Caki2 (cell line): ENCODE measurements at regions not wholly inside any gene's neighbourhood (a gene's known extent, or its start where the extent isn't known, plus 50 kb on each side); places are given as distances from the start of the nearest gene placed in this dataset.
"Not testable (repeated sequence)": the region's sequence is repeated elsewhere in the genome, so short reads cannot be mapped to it uniquely, and the experiment has no call there.

ENCODE experiments used
- DNase-seq: peaks from one replicate; pipeline ENCODE4 v3.0.0-alpha.2; 2015; ENCODE audit warnings: low read depth
- in situ Hi-C: cut with HindIII; loops from 2 replicates; pipeline ENCODE4 v1.10.0; 2016; ENCODE audit warnings: low sequenced_read_pairs, low pct_unique_long_range_greater_than_20kb, mixed read lengths

GRCh38 chr3:87121856-87122255, 105.3 kb upstream of the CHMP2B start:
- in situ Hi-C loops: no loop called here
- DNase-seq: no peak

DNA sequence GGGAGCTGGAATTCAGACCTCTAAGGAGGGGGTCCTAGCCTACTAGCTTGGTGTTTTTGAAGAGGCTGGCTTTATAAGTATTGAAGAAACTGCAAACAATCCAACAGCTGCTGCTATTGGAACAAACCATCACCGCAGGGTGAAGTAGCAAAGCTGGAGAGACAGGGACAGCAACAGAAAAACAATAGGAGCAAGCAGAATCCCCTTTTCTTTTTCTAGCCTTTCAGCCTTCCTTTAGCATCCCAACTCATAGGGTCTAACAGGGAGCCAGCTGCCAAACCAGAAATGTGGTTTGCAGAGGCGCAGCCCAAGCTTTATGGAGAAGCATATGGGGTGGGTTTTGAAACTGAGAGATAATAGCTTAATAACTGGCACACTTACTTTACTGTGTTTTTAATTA, 106.2 kb upstream of the CHMP2B start:
- in situ Hi-C loops: no loop called here

GRCh38 chr3:87120236-87120635, 106.9 kb upstream of the CHMP2B start:
- in situ Hi-C loops: no loop called here
- DNase-seq: no peak

More for the DNA sequence above, 106.2 kb upstream of the CHMP2B start:
- no peak for DNase-seq

GRCh38 chr3:87109465-87109864, 117.6 kb upstream of the CHMP2B start:
- in situ Hi-C loops: no loop called here
- DNase-seq: no peak

DNA sequence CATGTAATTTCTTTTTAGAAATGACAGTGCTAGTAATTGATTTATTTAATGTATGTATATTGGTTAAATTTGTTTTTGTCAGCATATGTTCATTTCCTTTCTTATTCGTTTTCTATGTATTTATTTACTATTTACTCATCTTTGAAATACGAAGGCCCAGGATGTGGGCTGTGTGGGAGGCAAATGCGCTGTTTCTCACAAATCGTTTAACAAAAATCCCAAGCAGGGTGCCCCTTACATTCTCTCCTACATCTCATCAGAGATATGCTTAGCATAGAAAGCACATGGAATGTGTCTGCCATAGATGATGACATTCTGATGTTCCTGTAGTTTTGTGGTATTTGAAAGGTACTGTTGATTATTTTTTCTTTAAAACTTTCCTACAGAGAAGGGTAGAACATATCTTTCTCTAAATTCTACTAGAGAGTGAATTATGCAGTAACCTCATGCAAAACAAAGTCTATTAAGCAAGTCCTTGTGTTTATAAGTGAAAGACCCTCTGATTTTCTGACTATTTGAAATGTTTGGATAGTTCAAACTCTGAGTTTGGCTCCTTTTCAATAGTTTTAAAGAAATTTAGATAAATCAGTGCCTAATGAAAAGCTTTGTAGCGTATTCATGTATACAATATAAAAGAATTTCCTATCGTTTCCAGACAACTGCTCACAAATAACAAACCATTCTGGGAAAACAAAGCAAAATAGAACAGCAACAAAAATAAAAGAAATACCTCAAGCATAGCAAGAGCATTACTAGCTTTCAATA, 111.1 kb upstream of the VGLL3 start:
- DNase-seq: no peak
- in situ Hi-C loops: no loop called here

DNA sequence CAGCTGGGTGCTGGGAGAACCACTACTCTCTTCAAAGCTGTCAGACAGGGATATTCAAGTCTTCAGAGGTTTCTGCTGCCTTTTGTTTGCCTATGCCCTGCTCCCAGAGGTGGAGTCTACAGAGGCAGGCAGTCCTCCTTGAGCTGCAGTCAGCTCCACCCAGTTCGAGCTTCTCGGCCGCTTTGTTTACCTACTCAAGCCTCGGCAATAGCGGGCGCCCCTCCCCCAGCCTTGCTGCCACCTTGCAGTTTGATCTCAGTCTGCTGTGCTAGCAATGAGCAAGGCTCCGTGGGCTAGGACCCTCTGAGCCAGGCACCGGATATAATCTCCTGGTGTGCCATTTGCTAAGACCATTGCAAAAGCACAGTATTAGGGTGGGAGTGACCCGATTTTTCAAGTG, 106.8 kb upstream of the VGLL3 start:
- DNase-seq, in situ Hi-C loops: not testable (repeated sequence)

DNA sequence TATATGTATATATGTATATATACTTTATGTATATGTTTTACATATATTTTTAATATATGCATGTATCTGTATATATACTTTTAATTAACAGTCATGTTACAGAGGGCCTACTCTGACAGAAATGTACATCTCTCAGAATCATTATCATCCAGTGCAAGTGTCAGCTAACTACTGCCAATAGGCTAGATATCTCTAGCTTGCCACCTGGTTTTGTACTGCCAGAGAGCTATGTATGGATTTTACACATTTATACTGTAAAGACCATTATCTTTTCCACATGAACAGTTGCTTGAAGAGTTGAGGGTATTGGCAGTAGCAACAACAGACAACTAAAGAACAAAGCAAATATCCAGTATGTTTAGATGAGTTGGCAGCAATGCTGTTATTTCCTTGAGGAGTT, 99.7 kb upstream of the VGLL3 start:
- DNase-seq: no peak
- in situ Hi-C loops: no loop called here

GRCh38 chr3:87088993-87089841, 98.3 kb upstream of the VGLL3 start:
- in situ Hi-C loops: no loop called here
- peak; percentile 66 for DNase-seq

GRCh38 chr3:87088430-87088992, 97.6 kb upstream of the VGLL3 start:
- in situ Hi-C loops: no loop called here
- no peak for DNase-seq

GRCh38 chr3:87084868-87085267, 93.9 kb upstream of the VGLL3 start:
- in situ Hi-C loops: no loop called here
- DNase-seq: no peak

DNA sequence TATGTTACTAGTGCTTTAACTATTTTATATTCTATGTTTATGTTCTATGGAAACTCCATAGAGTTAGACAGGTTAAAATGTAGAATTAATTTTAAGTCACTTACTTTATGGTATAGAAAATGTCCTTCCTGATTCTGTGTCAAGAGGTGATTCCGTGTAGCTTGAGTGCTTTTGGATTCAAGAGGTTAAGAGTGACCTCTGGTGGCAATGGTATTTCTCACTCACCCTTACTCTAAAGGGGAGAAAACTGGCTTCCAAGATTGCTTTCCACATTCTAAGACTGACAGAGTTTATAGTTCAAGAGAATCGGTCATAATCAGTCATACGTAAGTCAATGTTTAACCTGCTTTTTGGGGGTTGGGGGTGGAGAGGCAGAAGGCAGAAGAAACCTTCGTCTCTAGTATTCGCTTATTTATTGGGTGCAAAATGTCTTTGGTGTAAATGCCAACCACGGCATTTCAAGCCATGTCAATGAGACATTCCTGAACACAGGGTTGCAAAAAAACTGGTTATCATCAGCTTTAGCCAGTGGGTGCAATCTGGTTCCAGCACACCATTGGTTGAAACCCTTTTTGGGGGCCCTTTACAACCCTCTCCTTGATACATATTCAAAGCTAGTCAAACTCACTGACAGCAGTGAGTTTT, 92.0 kb upstream of the VGLL3 start:
- in situ Hi-C loops: no loop called here

DNA sequence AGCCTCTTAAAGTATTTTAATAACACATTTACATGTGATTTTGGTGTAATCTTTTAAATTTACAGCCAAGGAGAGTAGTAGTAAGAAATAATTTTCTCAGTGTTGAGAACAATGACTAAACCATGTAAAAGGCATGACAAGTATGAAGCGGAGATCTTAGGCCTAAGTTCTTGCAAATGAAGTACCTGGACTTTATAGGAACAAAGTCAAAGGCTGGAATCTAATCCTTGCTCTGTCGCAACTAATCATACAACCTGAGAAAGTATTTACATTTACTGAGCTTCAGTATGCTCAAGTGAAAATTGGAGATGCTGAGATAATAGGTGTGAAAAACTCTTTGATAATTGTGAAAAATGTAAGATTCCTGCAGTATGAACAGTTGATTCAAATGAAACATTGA, 86.4 kb upstream of the VGLL3 start:
- DNase-seq: no peak
- in situ Hi-C loops: no loop called here

More for the DNA sequence above, 92.0 kb upstream of the VGLL3 start:
- DNase-seq: peak; percentile 34

GRCh38 chr3:87076946-87077345, 86.0 kb upstream of the VGLL3 start:
- in situ Hi-C loops: no loop called here

DNA sequence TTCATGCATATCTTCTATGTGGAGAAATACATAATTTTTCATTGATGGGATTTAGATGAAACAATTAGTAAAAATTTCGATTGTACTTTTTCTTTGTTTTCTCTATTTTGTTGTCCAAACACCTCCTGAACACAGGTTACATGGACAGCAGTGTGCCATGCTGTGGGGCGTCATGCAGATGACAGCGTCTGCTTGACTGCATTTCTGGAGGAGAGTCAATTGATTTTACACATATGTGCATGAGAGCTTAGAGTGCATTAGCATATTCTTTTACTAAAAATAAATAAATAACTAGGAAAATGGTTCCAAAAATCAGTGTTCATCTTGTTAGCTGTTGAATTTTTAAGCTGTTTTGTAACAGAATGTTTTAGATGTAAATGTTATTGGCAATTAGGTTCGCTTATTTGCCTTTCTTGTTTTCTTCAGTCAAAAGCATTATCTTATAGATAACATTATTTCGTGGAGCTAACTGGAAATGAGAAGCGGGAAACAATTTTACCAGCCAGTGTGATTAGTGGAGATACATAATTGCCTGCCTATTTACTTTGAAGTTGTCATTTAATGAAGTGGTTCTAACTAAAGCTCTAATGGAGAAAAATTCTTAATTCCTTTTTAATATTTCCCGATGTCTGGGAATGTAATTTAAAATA, 82.7 kb upstream of the VGLL3 start:
- in situ Hi-C loops: no loop called here
- DNase-seq: no peak

More at GRCh38 chr3:87076946-87077345, 86.0 kb upstream of the VGLL3 start:
- peak; percentile 16 for DNase-seq

DNA sequence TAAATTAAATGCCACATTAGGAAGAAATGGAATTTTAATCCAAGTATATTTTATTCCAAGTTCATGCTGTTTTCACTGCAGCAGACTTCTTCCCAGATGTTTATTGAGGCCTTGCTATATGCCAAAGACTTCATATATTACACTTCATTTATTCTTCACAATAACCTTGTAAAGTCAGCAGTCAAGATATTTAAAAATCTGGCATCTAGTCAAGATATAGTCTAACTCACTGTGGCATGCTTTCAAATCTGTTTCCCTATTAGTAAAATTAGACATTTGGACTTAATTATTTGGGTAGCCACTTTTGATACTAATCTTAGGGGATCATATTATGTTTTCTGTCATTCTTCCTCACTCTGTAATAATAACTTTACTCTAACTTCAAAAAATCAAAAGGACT, 81.5 kb upstream of the VGLL3 start:
- DNase-seq: no peak
- in situ Hi-C loops: no loop called here

DNA sequence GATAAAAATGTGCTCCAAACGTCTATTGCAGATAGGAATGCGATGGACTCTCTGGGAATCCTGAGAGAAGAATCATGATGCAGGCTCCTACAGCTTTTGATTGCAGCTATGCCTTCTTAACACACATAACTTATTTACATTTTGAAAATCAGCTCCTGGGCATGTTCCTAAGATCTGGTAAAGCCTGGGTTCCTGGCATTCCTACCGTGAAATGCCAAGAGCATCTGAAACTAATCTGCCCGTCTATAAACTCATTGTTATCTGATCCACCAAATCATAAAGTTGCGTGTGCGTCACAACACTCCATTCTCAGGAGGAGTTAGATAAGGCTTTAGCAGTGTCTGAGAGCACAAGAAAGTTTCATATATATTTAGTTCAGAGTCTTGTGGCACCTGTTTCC, 79.0 kb upstream of the VGLL3 start:
- no peak for DNase-seq
- in situ Hi-C loops: no loop called here

GRCh38 chr3:87069021-87069420, 78.1 kb upstream of the VGLL3 start:
- in situ Hi-C loops: no loop called here
- no peak for DNase-seq

- in situ Hi-C loops: no loop called here
These were observed 71.7 kb upstream of the VGLL3 start for GRCh38 chr3:87062685-87063084.

More at GRCh38 chr3:87062685-87063084, 71.7 kb upstream of the VGLL3 start:
- no peak for DNase-seq
